H1 (cell line): ENCODE measurements at regions not wholly inside any gene's neighbourhood (a gene's known extent, or its start where the extent isn't known, plus 50 kb on each side); places are given as distances from the start of the nearest gene placed in this dataset.

ENCODE experiments used
- CTCF ChIA-PET: fragments of 300-600 bp; sonication (Branson Sonifier 250); formaldehyde crosslinking; loops from one replicate; lab custom pipeline; 2021; ENCODE audit not compliant: partially characterized antibody; lab: Charles Lee
- POLR2A ChIA-PET: fragments of 300-600 bp; sonication (Branson Sonifier 250); formaldehyde crosslinking; loops from one replicate; lab custom pipeline; 2021; ENCODE audit warnings: inconsistent platforms; ENCODE audit not compliant: partially characterized antibody; lab: Charles Lee
- DNase-seq, 2 experiments: peaks; one replicate each; pipeline versions ENCODE4 v3.0.0 to v3.0.0-alpha.2; 2010 to 2022; ENCODE audit warnings: low spot score in 2 of 2, low read depth in 1 of 2, mixed read lengths in 1 of 2
- FAIRE-seq: peaks from 2 replicates; lab custom pipeline; 2011; peaks lifted over from hg19 to GRCh38; lab: Jason Lieb, UNC
- H2AFZ ChIP-seq: 2 replicates; pipeline ENCODE4 v1.8.1; 2012; ENCODE audit warnings: low read length, inconsistent platforms
- H2AK5ac ChIP-seq: 2 replicates; pipeline ENCODE4 v1.6.1; 2013; ENCODE audit warnings: low read depth, low read length
- H2BK120ac ChIP-seq: replicated peaks from 2 replicates; pipeline ENCODE3; 2013; ENCODE audit warnings: low read depth, low read length, inconsistent platforms
- H2BK12ac ChIP-seq: 2 replicates; pipeline ENCODE4 v1.6.1; 2013; ENCODE audit warnings: low read depth, low read length
- H2BK15ac ChIP-seq: 2 replicates; pipeline ENCODE4 v1.6.1; 2013; ENCODE audit warnings: low read length
- H2BK20ac ChIP-seq: 2 replicates; pipeline ENCODE4 v1.6.1; 2013; ENCODE audit warnings: low read length
- H2BK5ac ChIP-seq: 2 replicates; pipeline ENCODE4 v1.6.1; 2013; ENCODE audit warnings: low read depth, low read length
- H3K14ac ChIP-seq: 2 replicates; pipeline ENCODE4 v1.6.1; 2013; ENCODE audit warnings: inconsistent platforms; ENCODE audit not compliant: insufficient read length
- H3K18ac ChIP-seq: 2 replicates; pipeline ENCODE4 v1.6.1; 2013; ENCODE audit warnings: low read length; ENCODE audit errors: extremely low read depth
- H3K23ac ChIP-seq: 2 replicates; pipeline ENCODE4 v1.6.1; 2013; ENCODE audit warnings: inconsistent platforms; ENCODE audit not compliant: insufficient read length
- H3K23me2 ChIP-seq: 2 replicates; pipeline ENCODE4 v1.6.1; 2013; ENCODE audit warnings: low read depth, low read length
- H3K27ac ChIP-seq: 2 replicates; pipeline ENCODE4 v1.6.1; 2011; ENCODE audit warnings: low read depth, low read length, inconsistent platforms
- H3K27me3 ChIP-seq, 4 experiments: replicated peaks in 1 of 4; 1 replicate in 1 of 4; 2 replicates in 3 of 4; pipeline versions ENCODE4 v1.6.1 to v1.8.1; 2011 to 2013; ENCODE audit warnings: low read length in 3 of 4, mild to moderate bottlenecking in 3 of 4, inconsistent platforms in 2 of 4, mixed read lengths in 2 of 4, moderate library complexity in 1 of 4; ENCODE audit not compliant: control insufficient read depth in 3 of 4, insufficient read depth in 3 of 4; ENCODE audit errors: extremely low read depth in 1 of 4
- H3K36me3 ChIP-seq, 4 experiments: 2 replicates each; pipeline versions ENCODE4 v1.6.1 to v1.8.1; 2011 to 2013; ENCODE audit warnings: mild to moderate bottlenecking in 4 of 4, low read length in 3 of 4, moderate library complexity in 2 of 4, control low read depth in 1 of 4, inconsistent platforms in 1 of 4; ENCODE audit not compliant: insufficient read depth in 4 of 4, control insufficient read depth in 2 of 4
- H3K4ac ChIP-seq: replicated peaks from 2 replicates; pipeline ENCODE3; 2013; ENCODE audit warnings: low read length, low read depth, mixed read lengths, inconsistent platforms; ENCODE audit not compliant: insufficient read length
- H3K4me1 ChIP-seq, 4 experiments: replicated peaks in 1 of 4; 1 replicate in 1 of 4; 2 replicates in 3 of 4; pipeline versions ENCODE4 v1.6.1 to v1.8.1; 2011 to 2013; ENCODE audit warnings: low read length in 3 of 4, inconsistent platforms in 2 of 4, mixed read lengths in 1 of 4; ENCODE audit not compliant: insufficient read depth in 4 of 4, control insufficient read depth in 3 of 4
- H3K4me2 ChIP-seq, 2 experiments: 2 replicates each; pipeline versions ENCODE4 v1.6.1 to v1.8.1; 2011 to 2013; ENCODE audit warnings: low read depth in 2 of 2, low read length in 2 of 2, control low read depth in 1 of 2, inconsistent platforms in 1 of 2, mild to moderate bottlenecking in 1 of 2; ENCODE audit not compliant: insufficient read depth in 1 of 2
- H3K4me3 ChIP-seq, 4 experiments: fragments of 200-600, 300-600 bp in 1 of 4; sonication (generic), shearing (Covaris generic), sonication (Bioruptor Twin) in 1 of 4; 2 replicates each; pipeline versions ENCODE4 v1.5.1 to v1.8.1; 2011 to 2016; ENCODE audit warnings: low read length in 4 of 4, low read depth in 3 of 4, control low read depth in 2 of 4, inconsistent platforms in 2 of 4, mild to moderate bottlenecking in 2 of 4, mixed read lengths in 1 of 4, moderate library complexity in 1 of 4; ENCODE audit not compliant: insufficient read depth in 2 of 4; ENCODE audit errors: extremely low read depth in 1 of 4
- H3K56ac ChIP-seq: replicated peaks from 2 replicates; pipeline ENCODE3; 2013; ENCODE audit warnings: low read depth, mild to moderate bottlenecking, mixed read lengths, low read length, inconsistent platforms; ENCODE audit not compliant: insufficient read length
- H3K79me1 ChIP-seq: 2 replicates; pipeline ENCODE4 v1.6.1; 2013; ENCODE audit warnings: low read depth, low read length, control low read depth
- H3K79me2 ChIP-seq, 2 experiments: 2 replicates each; pipeline versions ENCODE4 v1.6.1 to v1.8.1; 2012 to 2013; ENCODE audit warnings: low read length in 2 of 2, mild to moderate bottlenecking in 2 of 2, inconsistent platforms in 1 of 2; ENCODE audit not compliant: insufficient read depth in 2 of 2, control insufficient read depth in 1 of 2
- H3K9ac ChIP-seq, 4 experiments: replicated peaks in 1 of 4; 1 replicate in 1 of 4; 2 replicates in 3 of 4; pipeline versions ENCODE4 v1.6.1 to v1.8.1; 2011 to 2013; ENCODE audit warnings: low read depth in 3 of 4, low read length in 3 of 4, control low read depth in 2 of 4, mild to moderate bottlenecking in 2 of 4, moderate library complexity in 2 of 4, inconsistent platforms in 1 of 4; ENCODE audit errors: extremely low read depth in 1 of 4
- H3K9me3 ChIP-seq, 2 experiments: 2 replicates each; pipeline versions ENCODE4 v1.6.1 to v1.8.1; 2012 to 2013; ENCODE audit warnings: mild to moderate bottlenecking in 2 of 2, moderate library complexity in 2 of 2, control low read depth in 1 of 2, inconsistent platforms in 1 of 2, low read depth in 1 of 2, low read length in 1 of 2, mixed read lengths in 1 of 2; ENCODE audit not compliant: insufficient read depth in 2 of 2
- H4K20me1 ChIP-seq, 2 experiments: replicated peaks in 1 of 2; 2 replicates each; pipeline versions ENCODE3 to v1.8.1; 2011 to 2013; ENCODE audit warnings: inconsistent platforms in 2 of 2, low read length in 2 of 2, mild to moderate bottlenecking in 1 of 2; ENCODE audit not compliant: insufficient read depth in 2 of 2, control insufficient read depth in 1 of 2
- H4K5ac ChIP-seq: 2 replicates; pipeline ENCODE4 v1.6.1; 2013; ENCODE audit warnings: low read length, low read depth, mixed read lengths, inconsistent platforms; ENCODE audit not compliant: insufficient read length
- H4K8ac ChIP-seq: 2 replicates; pipeline ENCODE4 v1.8.0; 2013; ENCODE audit warnings: mild to moderate bottlenecking, moderate library complexity, low read length, inconsistent platforms; ENCODE audit not compliant: insufficient read depth; ENCODE audit errors: extremely low read depth
- H4K91ac ChIP-seq: replicated peaks from 2 replicates; pipeline ENCODE3; 2013; ENCODE audit warnings: low read length, mixed read lengths, inconsistent platforms; ENCODE audit not compliant: insufficient read length
- CHD2 ChIP-seq: IDR thresholded peaks from 2 replicates; pipeline ENCODE4 v1.6.1; 2012; ENCODE audit warnings: low read length, improper control_type of control experiment
- CTBP2 ChIP-seq: IDR thresholded peaks from 2 replicates; pipeline ENCODE4 v1.7.0; 2011; ENCODE audit warnings: borderline replicate concordance, mild to moderate bottlenecking, moderate library complexity, mixed read lengths, low read length; ENCODE audit not compliant: insufficient read depth, insufficient read length
- E2F6 ChIP-seq: IDR thresholded peaks from 2 replicates; pipeline ENCODE4 v1.6.1; 2012; ENCODE audit warnings: inconsistent platforms
- HDAC2 ChIP-seq, 2 experiments: fragments of 300-600 bp in 1 of 2; sonication (generic) in 1 of 2; IDR thresholded peaks; 2 replicates each; pipeline ENCODE4 v1.6.1; 2011 to 2012; ENCODE audit warnings: low read depth in 2 of 2, low read length in 2 of 2, mild to moderate bottlenecking in 2 of 2, moderate library complexity in 2 of 2, borderline replicate concordance in 1 of 2, inconsistent platforms in 1 of 2
- MAX ChIP-seq: IDR thresholded peaks from 2 replicates; pipeline ENCODE4 v1.6.1; 2012; ENCODE audit warnings: inconsistent platforms
- RFX5 ChIP-seq: IDR thresholded peaks from 2 replicates; pipeline ENCODE4 v1.6.1; 2011; ENCODE audit warnings: low read depth, low read length, improper control_type of control experiment, borderline replicate concordance
- RNF2 ChIP-seq: fragments of 200-900, 300-1000 bp; sonication (generic); IDR thresholded peaks from 2 replicates; pipeline ENCODE4 v1.7.1; 2016; ENCODE audit warnings: borderline replicate concordance, low read depth, mild to moderate bottlenecking, antibody characterized with exemption, low read length; ENCODE audit not compliant: poor library complexity, severe bottlenecking; ENCODE audit errors: missing control alignments
- SIX5 ChIP-seq: IDR thresholded peaks from 2 replicates; pipeline ENCODE4 v1.6.1; 2011; ENCODE audit warnings: mild to moderate bottlenecking, low read depth, low read length
- TAF1 ChIP-seq: IDR thresholded peaks from 2 replicates; pipeline ENCODE4 v1.6.1; 2011; ENCODE audit warnings: mild to moderate bottlenecking, low read depth, low read length
- USF2 ChIP-seq: IDR thresholded peaks from 2 replicates; pipeline ENCODE4 v1.6.1; 2011; ENCODE audit warnings: low read length, improper control_type of control experiment
- WGBS, 2 experiments: shearing (Covaris generic) in 1 of 2; methylation state at CpG; one replicate each; pipeline versions ENCODE4 v1.1.6 to v1.1.7; 2013 to 2015; ENCODE audit warnings: low lambda C conversion rate in 2 of 2, mixed read lengths in 2 of 2, inconsistent platforms in 1 of 2, low coverage in 1 of 2, missing lambda C conversion rate in 1 of 2; ENCODE audit not compliant: insufficient replicate concordance in 2 of 2, insufficient coverage in 1 of 2, insufficient read length in 1 of 2; ENCODE audit errors: extremely low coverage in 1 of 2, missing lambda C conversion rate in 1 of 2; 5-methylcytosine and 5-hydroxymethylcytosine counted together

- ChIA-PET POLR2A (no interaction called here), CTCF (no interaction called here)
- no peak overlapping the region for H2BK120ac ChIP-seq
- no peaks in the 10 kb centered on the region for H3K79me2 ChIP-seq
- DNase-seq (peak in 1 of 2 experiments; percentile 51), FAIRE-seq (no peak)
- no peak overlapping the region for H3K4ac ChIP-seq
- H2BK5ac ChIP-seq, result no peak overlapping the region
- peak overlapping the region; percentile 71; the same call in 1 of the 2 replicates for H2BK12ac ChIP-seq
- peaks cover 0 to 2% (median 0%) of the 10 kb centered on the region in 4 experiments; a peak in 1 of 7 replicates for H3K4me1 ChIP-seq
- no peak overlapping the region for H3K9ac ChIP-seq
- H3K23me2 ChIP-seq, result no peaks in the 10 kb centered on the region
- no peak overlapping the region for H4K8ac ChIP-seq
- no peak overlapping the region for H3K27ac ChIP-seq
- TF ChIP-seq SIX5, result no peak
- TF ChIP-seq CTBP2, result no peak
- no peak for TF ChIP-seq HDAC2 (IDR thresholded peaks at IDR 0.05; ENCODE audit: borderline replicate concordance in 1 of 2, low read depth in 2 of 2, low read length in 2 of 2)
- no peak for TF ChIP-seq RNF2
- TF ChIP-seq CHD2, result no peak
- TF ChIP-seq USF2, result no peak
- no peak for TF ChIP-seq RFX5
- peak; percentile 88 for TF ChIP-seq E2F6
- no peak for TF ChIP-seq TAF1
- TF ChIP-seq MAX, result peak; percentile 77
- H2AK5ac ChIP-seq, result 0 out of 2 replicates have a peak overlapping the region, but pooled peaks have one; percentile 44
- no peak overlapping the region for H2BK20ac ChIP-seq
- H3K79me1 ChIP-seq, result no peaks in the 10 kb centered on the region
- H2BK15ac ChIP-seq, result no peak overlapping the region
- no peaks in the 10 kb centered on the region for H4K20me1 ChIP-seq
- no peak overlapping the region for H3K14ac ChIP-seq
- peak overlapping the region; percentile 71; the same call in 1 of the 2 replicates for H3K18ac ChIP-seq
- no peak overlapping the region for H3K4me3 ChIP-seq
- no peak overlapping the region for H3K56ac ChIP-seq
- H3K27me3 ChIP-seq, result no peaks in the 10 kb centered on the region
- H3K36me3 ChIP-seq, result no peaks in the 10 kb centered on the region
- H2AFZ ChIP-seq, result peak overlapping the region; percentile 79
- 88% methylated on average over 7 of the region's 7 CpGs; no CpG with 5 or more reads in 1 of the 2 experiments for WGBS, 2 experiments
- H4K5ac ChIP-seq, result no peak overlapping the region
- no peak overlapping the region for H4K91ac ChIP-seq
- H3K9me3 ChIP-seq, result no peaks in the 10 kb centered on the region
- no peak overlapping the region; a peak in 1 of 4 replicates for H3K4me2 ChIP-seq
- H3K23ac ChIP-seq, result no peak overlapping the region
Observed at GRCh38 chr7:10780400-10780747, 193.3 kb upstream of the PHF14 start.
